ENCODE measurements at regions not wholly inside any gene's neighbourhood (a gene's known extent, or its start where the extent isn't known, plus 50 kb on each side); places are given as distances from the start of the nearest gene placed in this dataset.

GRCh38 chr4:166414431-166414830 is 541.4 kb downstream of the TLL1 start:
- Histone ChIP-seq H4K20me1 (ENCODE audit: insufficient read depth, low read length) (no peaks in the 10 kb centered on the region), H3K9ac (ENCODE audit: insufficient read depth, low read depth, low read length) (no peak overlapping the region), H3K9me3 (ENCODE audit: low read length) (no peaks in the 10 kb centered on the region; the same call in 1 of the 2 replicates), H3K4me3 (replicated peaks in 1 of 3; ENCODE audit: insufficient read depth in 1 of 3, low read depth in 2 of 3, low read length in 3 of 3) (no peak overlapping the region), H3K27me3 (ENCODE audit: control insufficient read depth in 1 of 2, insufficient read depth in 2 of 2, low read length in 2 of 2) (no peaks in the 10 kb centered on the region), H3K4me1 (ENCODE audit: insufficient read depth, low read length) (no peaks in the 10 kb centered on the region), H3K27ac (ENCODE audit: extremely low read length, insufficient read depth, low read length) (no peak overlapping the region), H3K4me2 (ENCODE audit: low read depth, low read length) (no peak overlapping the region), H2AFZ (ENCODE audit: low read length) (no peak overlapping the region), H3K36me3 (replicated peaks in 1 of 2; ENCODE audit: control insufficient read depth in 1 of 2, insufficient read depth in 2 of 2, low read length in 2 of 2) (no peaks in the 10 kb centered on the region), H3K79me2 (ENCODE audit: insufficient read depth, low read length) (no peaks in the 10 kb centered on the region)
- DNase-seq (ENCODE audit: low spot score) (no peak), ATAC-seq (no peak), FAIRE-seq (no peak)
- in situ Hi-C loops (cut with HindIII; ENCODE audit: extremely low pct_ligation_motif_present, low pct_unique_long_range_greater_than_20kb) (no loop called here), intact Hi-C loops (cut with micrococcal nuclease; ENCODE audit: unreplicated experiment) (no loop called here)
- WGBS (ENCODE audit: low lambda C conversion rate): 0% methylated on average over 1 of the region's 1 CpG
- ChIA-PET POLR2A (no interaction called here), CTCF (ENCODE audit: low intra/inter-chr PET ratio, low total read pairs) (no interaction called here)
- BruUV-seq (replicated peaks): no TSS peak
- TF ChIP-seq GMEB2 (CRISPR knock-in tag; IDR thresholded peaks at IDR 0.05; ENCODE audit: low read depth) (no peak), SMYD3 (CRISPR knock-in tag; IDR thresholded peaks at IDR 0.05) (no peak), MTERF4 (CRISPR knock-in tag; IDR thresholded peaks at IDR 0.05) (no peak), ZNF34 (CRISPR knock-in tag; IDR thresholded peaks at IDR 0.05; ENCODE audit: borderline replicate concordance) (no peak), ZNF710 (CRISPR knock-in tag; IDR thresholded peaks at IDR 0.05; ENCODE audit: borderline replicate concordance) (no peak), ZNF292 (CRISPR knock-in tag; IDR thresholded peaks at IDR 0.05; ENCODE audit: borderline replicate concordance, low read depth) (no peak), PRDM4 (CRISPR knock-in tag; IDR thresholded peaks at IDR 0.05; ENCODE audit: borderline replicate concordance) (no peak), NPAS2 (CRISPR knock-in tag; IDR thresholded peaks at IDR 0.05; ENCODE audit: borderline replicate concordance) (no peak), EHMT2 (IDR thresholded peaks at IDR 0.05; ENCODE audit: borderline replicate concordance, low read depth, low read length) (no peak), ZNF674 (CRISPR knock-in tag; IDR thresholded peaks at IDR 0.05; ENCODE audit: low read depth) (no peak)
